ENCODE measurements at regions not wholly inside any gene's neighbourhood (a gene's known extent, or its start where the extent isn't known, plus 50 kb on each side); places are given as distances from the start of the nearest gene placed in this dataset.

DNA sequence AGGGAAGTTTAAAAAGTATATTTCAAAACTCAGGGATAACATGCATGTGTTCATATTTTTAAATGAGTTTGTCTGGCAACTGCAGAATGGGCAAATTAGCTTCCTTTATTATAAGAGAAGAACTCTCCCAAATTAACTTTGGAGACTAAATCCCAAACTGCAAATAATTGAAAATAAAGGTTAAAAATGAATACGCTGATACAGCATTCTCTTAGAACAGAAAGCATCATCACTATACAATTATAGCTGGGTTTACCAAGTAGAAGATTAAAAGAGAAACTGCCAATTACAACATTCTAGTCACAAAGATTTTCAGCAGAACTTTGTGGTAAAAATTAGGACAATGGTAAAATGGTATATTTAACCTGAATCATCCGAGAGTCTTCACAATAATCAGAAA lies 73.3 kb downstream of the OLFM4 start:
- no peak for DNase-seq
- H3K9me3 ChIP-seq: peaks cover 0 to 7% (median 0%) of the 10 kb centered on the region in 11 donors
- no peak overlapping the region for H3K27ac ChIP-seq
- H3K4me3 ChIP-seq: no peak overlapping the region
- H3K36me3 ChIP-seq: no peaks in the 10 kb centered on the region
- no peaks in the 10 kb centered on the region for H3K27me3 ChIP-seq
- intact Hi-C loops (cut with DNase I): no loop called here
- no peaks in the 10 kb centered on the region for H3K4me1 ChIP-seq
- 90 to 95% methylated on average over 2 of the region's 2 CpGs for WGBS, 2 donors
- no peak for ATAC-seq
- TF ChIP-seq, protein P1, sequence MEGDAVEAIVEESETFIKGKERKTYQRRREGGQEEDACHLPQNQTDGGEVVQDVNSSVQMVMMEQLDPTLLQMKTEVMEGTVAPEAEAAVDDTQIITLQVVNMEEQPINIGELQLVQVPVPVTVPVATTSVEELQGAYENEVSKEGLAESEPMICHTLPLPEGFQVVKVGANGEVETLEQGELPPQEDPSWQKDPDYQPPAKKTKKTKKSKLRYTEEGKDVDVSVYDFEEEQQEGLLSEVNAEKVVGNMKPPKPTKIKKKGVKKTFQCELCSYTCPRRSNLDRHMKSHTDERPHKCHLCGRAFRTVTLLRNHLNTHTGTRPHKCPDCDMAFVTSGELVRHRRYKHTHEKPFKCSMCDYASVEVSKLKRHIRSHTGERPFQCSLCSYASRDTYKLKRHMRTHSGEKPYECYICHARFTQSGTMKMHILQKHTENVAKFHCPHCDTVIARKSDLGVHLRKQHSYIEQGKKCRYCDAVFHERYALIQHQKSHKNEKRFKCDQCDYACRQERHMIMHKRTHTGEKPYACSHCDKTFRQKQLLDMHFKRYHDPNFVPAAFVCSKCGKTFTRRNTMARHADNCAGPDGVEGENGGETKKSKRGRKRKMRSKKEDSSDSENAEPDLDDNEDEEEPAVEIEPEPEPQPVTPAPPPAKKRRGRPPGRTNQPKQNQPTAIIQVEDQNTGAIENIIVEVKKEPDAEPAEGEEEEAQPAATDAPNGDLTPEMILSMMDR (IDR thresholded peaks at IDR 0.05): no peak

DNA sequence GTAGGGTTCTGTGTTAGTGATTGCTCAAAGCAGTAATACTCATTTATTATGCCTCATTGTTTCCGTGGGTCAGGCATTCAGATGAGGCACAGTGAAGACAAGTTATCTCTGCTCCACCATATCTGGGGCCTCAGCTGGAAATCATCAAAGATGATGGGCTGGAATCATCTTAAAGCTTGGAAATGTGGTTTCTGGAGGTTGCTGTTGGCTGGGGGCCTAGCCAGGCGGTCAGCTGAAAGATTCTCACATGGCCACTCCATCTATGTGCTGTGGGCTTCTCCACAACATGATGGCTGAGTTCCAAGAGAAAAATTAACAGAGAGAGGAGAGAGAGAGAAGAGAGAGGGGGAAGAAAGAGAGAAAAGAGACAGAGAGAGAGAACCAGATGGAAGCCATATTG lies 75.5 kb downstream of the OLFM4 start:
- Histone ChIP-seq H3K4me3 (no peak overlapping the region), H3K9me3 (no peaks in the 10 kb centered on the region), H3K27me3 (peaks cover 0 to 5% (median 0%) of the 10 kb centered on the region in 7 donors), H3K36me3 (no peaks in the 10 kb centered on the region), H3K27ac (no peak overlapping the region), H3K4me1 (no peaks in the 10 kb centered on the region)
- TF ChIP-seq, protein P1 (IDR thresholded peaks at IDR 0.05): no peak
- 41 to 48% methylated on average over 2 of the region's 2 CpGs for WGBS, 2 donors
- ATAC-seq: no peak
- DNase-seq: no peak
- intact Hi-C loops (cut with DNase I): no loop called here

DNA sequence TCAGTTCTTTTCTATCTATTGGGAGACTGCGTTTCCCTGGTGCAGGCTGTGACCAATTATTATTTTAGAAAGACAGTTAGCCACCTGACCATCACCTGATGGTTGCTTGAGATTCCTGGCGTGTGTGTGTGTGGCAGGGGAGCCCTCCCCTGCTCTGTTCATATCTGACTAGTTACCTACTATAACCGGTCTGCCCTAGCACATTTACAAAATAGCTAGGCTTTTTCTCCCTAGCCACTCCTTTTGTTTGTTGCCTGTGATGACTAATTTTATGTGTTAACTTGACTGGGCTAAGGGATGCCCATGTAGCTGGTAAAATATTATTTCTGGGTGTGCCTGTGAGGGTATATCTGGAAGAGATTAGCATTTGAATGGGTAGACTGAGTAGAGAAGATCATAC lies 76.9 kb downstream of the OLFM4 start:
- H3K4me3 ChIP-seq: no peak overlapping the region
- no peaks in the 10 kb centered on the region for H3K9me3 ChIP-seq
- H3K27me3 ChIP-seq: peaks cover 0 to 5% (median 0%) of the 10 kb centered on the region in 7 donors
- TF ChIP-seq, protein P1 (IDR thresholded peaks at IDR 0.05): no peak
- 84 to 85% methylated on average over 3 of the region's 3 CpGs for WGBS, 2 donors
- DNase-seq (no peak), ATAC-seq (no peak)
- H3K36me3 ChIP-seq: no peaks in the 10 kb centered on the region
- no peaks in the 10 kb centered on the region for H3K4me1 ChIP-seq
- no peak overlapping the region for H3K27ac ChIP-seq
- intact Hi-C loops (cut with DNase I): no loop called here

DNA sequence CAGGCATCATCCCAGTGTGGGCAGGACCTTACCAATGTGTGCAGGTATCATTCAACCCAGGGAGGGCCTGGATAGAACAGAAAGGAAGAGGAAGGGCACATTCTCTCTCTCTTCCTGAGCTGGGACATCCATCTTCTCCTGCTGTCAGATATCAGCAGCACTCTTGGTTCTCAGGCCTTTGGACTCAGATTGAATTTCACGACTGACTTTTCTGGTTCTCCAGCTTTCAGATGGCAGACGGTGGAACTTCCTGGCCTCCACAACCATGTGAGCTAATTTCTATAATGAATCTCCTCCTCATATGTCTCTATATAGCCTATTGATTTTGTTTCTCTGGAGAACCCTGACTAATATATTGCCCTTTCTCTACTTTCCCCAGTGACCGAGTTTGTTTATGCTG lies 77.3 kb downstream of the OLFM4 start:
- no peak for DNase-seq
- WGBS, 2 donors: 80 to 87% methylated on average over 3 of the region's 3 CpGs
- peaks cover 0 to 5% (median 0%) of the 10 kb centered on the region in 7 donors for H3K27me3 ChIP-seq
- H3K36me3 ChIP-seq: no peaks in the 10 kb centered on the region
- no peak for ATAC-seq
- intact Hi-C loops (cut with DNase I): no loop called here
- TF ChIP-seq, protein P1 (IDR thresholded peaks at IDR 0.05): no peak
- no peak overlapping the region for H3K4me3 ChIP-seq
- H3K27ac ChIP-seq: no peak overlapping the region
- H3K4me1 ChIP-seq: no peaks in the 10 kb centered on the region
- H3K9me3 ChIP-seq: no peaks in the 10 kb centered on the region
